GM21576 (cell line): ENCODE measurements at regions not wholly inside any gene's neighbourhood (a gene's known extent, or its start where the extent isn't known, plus 50 kb on each side); places are given as distances from the start of the nearest gene placed in this dataset.
"Not testable (repeated sequence)": the region's sequence is repeated elsewhere in the genome, so short reads cannot be mapped to it uniquely, and the experiment has no call there.

Experiments
- ATAC-seq: cut with Tn5 transposase; IDR thresholded peaks from one replicate; pipeline ENCODE4 v1.9.1; 2021; ENCODE audit warnings: mild to moderate bottlenecking, moderate library complexity; ENCODE audit not compliant: unreplicated experiment

- ATAC-seq = no peak
These were observed 116.5 kb downstream of the TTC6 start for GRCh38 chr14:37711831-37712475.

GRCh38 chr14:37712476-37712860 is 117.0 kb downstream of the TTC6 start:
- not testable (repeated sequence) for ATAC-seq

GRCh38 chr14:37712976-37713431 is 117.6 kb downstream of the TTC6 start:
- no peak for ATAC-seq

- ATAC-seq = no peak
These were observed 124.7 kb downstream of the TTC6 start for GRCh38 chr14:37720131-37720530.

- no peak for ATAC-seq
These were observed 126.7 kb downstream of the TTC6 start for GRCh38 chr14:37721976-37722659.

- no peak for ATAC-seq
These were observed 128.1 kb downstream of the TTC6 start for GRCh38 chr14:37723515-37723914.

- ATAC-seq = no peak
These were observed 131.3 kb downstream of the TTC6 start for GRCh38 chr14:37726708-37727107.

DNA sequence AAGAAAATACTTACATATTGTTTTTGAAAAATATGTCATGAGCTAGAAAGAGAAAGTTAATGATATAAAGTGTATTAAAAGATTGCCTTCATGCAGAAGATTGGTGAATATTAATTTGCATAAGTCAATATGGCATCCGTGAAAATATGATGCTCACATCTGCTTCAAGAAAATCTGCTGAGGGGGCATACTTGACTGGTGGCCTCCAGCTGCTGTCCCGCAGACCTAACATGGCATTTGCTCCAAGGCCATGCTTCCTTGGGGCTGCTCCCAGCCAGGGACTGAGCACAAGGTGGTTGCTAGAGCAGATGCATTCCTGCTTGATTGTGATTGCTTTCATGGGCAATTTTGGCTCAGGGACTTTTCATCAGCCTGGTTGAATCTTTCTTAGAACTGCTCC is 133.8 kb downstream of the TTC6 start:
- ATAC-seq = no peak

DNA sequence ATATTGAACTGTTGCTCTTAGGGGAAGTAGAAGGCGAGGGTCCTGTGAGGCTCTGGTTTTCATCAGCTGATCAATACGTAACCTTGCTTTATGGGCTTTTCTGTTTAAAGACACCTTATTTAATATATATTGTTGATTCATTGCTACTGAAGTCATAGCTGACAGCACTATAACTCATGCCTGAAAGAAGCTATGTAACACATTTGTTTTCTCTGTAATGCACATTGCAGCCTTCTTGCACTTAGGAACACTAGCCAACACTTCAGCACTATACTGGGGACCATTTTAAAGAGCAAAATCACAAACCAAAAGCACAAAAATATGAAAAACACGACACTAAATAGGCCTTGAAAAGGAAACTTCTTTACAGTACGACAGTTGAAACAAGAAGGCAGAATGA is 135.7 kb downstream of the TTC6 start:
- ATAC-seq = no peak

- ATAC-seq = no peak
These were observed 150.2 kb downstream of the TTC6 start for GRCh38 chr14:37745657-37746056.

GRCh38 chr14:37746140-37746832 is 150.9 kb downstream of the TTC6 start:
- ATAC-seq = no peak

DNA sequence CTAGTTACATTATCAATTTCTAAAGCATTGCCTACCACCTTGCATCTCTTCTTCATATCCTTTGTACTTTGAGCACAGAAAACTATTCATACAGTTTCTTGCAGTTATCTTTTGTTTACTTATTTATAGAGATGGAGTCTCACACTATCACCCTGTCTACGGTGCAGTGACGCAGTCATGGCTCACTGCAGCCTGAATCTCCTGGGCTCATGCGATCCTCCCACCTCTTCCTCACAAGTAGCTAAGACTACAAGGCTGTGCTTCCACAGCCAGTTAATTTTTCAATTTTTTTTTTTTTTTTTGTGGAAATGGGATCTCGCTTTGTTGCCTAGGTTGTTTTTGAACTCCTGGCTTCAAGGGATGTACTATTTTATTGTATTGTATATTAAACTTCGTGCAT is 158.0 kb downstream of the TTC6 start:
- ATAC-seq = no peak

DNA sequence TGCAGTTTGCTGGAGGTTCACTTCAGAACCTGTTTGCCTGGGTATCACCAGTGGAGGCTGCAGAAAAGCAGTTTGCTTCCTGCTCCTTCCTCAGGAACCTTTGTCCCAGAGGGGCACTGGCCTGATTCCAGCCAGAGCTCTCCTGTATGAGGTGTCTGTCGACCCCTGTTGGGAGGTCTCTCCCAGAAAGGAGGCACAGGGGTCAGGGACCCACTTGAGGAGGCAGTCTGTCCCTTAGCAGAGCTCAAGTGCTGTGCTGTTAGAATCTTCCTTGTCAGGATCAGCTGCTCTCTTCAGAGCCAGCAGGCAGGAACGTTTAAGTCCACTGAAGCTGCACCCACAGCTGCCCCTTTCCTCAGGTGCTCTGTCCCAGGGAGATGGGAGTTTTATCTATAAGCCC is 164.8 kb downstream of the TTC6 start:
- ATAC-seq = not testable (repeated sequence)

- no peak for ATAC-seq
These were observed 167.8 kb downstream of the TTC6 start for GRCh38 chr14:37763266-37763665.

DNA sequence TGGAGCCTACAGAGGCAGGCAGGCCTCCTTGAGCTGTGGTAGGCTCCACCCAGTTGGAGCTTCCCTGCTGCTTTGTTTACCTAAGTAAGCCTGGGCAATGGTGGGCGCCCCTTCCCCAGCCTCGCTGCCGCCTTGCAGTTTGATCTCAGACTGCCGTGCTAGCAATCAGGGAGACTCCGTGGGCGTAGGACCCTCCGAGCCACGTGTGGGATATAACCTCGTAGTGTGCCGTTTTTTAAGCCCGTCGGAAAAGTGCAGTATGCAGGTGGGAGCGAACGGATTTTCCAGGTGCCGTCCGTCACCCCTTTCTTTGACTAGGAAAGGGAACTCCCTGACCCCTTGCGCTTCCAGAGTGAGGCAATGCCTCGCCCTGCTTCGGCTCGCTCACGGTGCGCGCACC is 176.9 kb downstream of the TTC6 start:
- ATAC-seq = not testable (repeated sequence)

DNA sequence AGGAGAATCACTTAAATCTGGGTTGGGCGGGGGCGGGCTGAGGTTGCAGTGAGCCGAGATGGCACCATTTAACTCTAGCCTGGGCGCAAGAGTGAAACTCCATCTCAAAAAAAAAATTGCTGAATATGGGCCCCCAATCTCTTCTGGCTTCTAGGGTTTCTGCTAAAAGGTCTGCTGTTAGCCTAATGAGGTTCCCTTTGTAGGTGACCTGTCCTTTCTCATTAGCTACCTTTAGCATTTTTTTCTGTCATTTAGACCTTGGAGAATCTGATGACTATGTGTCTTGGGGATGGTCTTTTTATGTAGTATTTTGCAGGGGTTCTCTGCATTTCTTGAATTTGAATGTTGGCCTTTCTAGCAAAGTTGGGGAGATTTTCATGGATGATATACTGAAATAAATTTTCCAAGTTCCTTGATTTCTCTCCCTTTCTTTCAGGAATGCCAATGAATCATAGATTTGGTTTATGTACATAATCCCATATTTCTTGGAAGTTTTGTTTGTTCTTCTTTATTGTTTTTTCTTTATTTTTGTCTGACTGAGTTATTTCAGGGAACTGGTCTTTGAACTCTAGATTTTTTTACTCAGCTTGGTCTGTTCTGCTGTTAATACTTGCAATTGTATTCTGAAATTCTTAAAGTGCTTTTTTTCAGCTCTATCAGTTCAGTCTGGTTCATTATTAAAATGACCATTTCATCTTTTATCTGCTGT is 181.5 kb downstream of the TTC6 start:
- ATAC-seq = no peak

DNA sequence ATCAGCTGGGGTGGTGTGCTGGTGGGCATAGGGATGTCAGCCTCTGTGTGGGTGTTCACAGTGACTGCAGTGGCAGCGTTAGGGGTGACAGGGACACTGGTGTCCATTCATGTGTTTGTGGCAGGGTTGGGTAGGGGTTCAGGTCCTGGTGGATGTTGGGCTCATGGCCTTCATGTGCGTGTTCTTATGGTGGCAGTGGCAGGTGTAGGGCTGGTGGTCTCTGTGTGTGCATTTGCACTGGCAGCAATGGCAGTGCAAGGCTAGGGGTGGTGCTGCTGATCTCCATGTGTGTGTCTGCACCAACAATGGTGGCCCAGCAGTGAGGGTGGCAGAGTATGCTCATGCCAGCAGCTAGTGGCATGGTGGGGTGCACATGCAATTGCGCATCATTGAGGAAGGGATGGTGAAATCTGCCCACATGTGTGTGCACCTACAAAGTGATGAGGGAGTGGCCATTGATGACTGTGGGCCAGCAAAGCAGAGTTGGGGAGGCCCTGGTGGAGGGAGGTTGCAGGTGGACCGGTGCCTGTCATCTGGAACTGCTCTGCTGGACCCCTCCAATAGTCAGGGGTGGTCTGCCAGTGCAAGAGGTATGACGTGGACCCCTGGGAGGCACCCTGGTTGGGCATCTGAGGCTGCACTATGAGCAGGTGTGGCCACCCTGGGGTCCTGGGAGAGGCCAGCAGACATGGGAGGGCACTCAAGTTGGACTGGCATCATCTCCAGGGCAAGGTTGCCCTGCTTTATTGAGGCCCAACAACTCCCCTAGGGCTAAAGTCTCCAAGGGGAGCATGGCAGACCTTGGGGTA is 182.9 kb downstream of the TTC6 start:
- ATAC-seq = no peak

GRCh38 chr14:37779480-37779879 is 184.1 kb downstream of the TTC6 start:
- ATAC-seq = no peak

- not testable (repeated sequence) for ATAC-seq
These were observed 185.3 kb downstream of the TTC6 start for GRCh38 chr14:37780731-37781130.

GRCh38 chr14:37784203-37784826 is 188.9 kb downstream of the TTC6 start:
- not testable (repeated sequence) for ATAC-seq
